ENCODE measurements at regions not wholly inside any gene's neighbourhood (a gene's known extent, or its start where the extent isn't known, plus 50 kb on each side); places are given as distances from the start of the nearest gene placed in this dataset.
A peak's percentile ranks its signal among the peaks of the same experiment; 100 is the strongest.
"Not testable (repeated sequence)": the region's sequence is repeated elsewhere in the genome, so short reads cannot be mapped to it uniquely, and the experiment has no call there.

DNA sequence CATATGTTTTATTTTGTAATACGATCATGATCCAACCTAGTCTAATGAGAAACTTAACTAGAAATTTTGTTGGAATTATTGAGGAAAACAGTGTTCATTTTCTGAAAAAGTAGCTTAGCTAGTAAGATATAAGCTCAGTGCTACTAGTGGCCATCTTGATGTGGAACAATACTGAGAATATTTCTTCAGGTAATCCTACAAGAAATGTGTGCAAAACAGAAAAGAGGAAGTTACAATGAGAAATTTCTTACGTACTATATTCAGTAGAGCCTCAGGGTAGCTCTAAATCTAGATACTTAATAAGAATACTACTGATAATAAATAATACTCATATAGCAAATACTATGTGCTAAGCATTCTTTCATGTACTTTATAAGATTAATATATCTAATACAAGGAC, 114.8 kb downstream of the SYT15B start:
- H3K27me3 ChIP-seq; H3K27ac ChIP-seq; H2AFZ ChIP-seq; H4K20me1 ChIP-seq (ENCODE audit: insufficient read depth, poor library complexity, severe bottlenecking); H3K4me3 ChIP-seq; H3K9me2 ChIP-seq (replicated peaks; ENCODE audit: insufficient read depth); H3K79me2 ChIP-seq; H3K9me3 ChIP-seq (ENCODE audit: low read depth); H3K4me2 ChIP-seq; H3K4me1 ChIP-seq (ENCODE audit: insufficient read depth); H3K36me3 ChIP-seq (replicated peaks; ENCODE audit: insufficient read depth, low read depth); DNase-seq (ENCODE audit: low spot score): not testable (repeated sequence)
- WGBS (ENCODE audit: low lambda C conversion rate, missing lambda C conversion rate): 88% methylated on average over 1 of the region's 2 CpGs

DNA sequence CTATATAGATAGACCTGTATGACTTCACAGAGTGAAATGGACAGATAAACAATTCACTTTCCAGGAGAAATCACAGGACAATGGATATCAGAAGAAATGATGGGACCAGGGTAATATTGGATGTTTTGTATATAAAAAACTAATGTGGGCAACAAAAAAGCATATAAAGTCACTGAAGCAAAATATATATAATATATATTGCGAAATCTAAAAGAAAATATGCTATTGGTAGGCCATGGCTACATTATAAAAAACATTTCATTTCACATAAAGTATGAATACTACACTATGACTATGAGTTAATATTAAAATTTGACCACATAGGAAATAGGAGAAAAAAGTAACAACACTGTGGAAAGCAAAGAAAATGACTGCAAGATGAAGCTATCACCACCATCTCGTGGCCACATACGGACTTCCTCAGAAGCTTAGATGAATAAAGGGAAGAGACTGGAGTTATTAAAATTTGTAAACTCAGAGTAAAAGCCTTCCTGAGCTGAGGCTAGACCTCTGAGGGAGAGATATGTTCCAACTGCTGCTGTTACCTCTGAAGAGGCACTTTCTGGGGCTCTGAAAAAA, 115.8 kb downstream of the SYT15B start:
- H3K27ac ChIP-seq; H2AFZ ChIP-seq; H3K4me2 ChIP-seq; H4K20me1 ChIP-seq (ENCODE audit: insufficient read depth, poor library complexity, severe bottlenecking); H3K9me2 ChIP-seq (replicated peaks; ENCODE audit: insufficient read depth); H3K79me2 ChIP-seq; H3K36me3 ChIP-seq (replicated peaks; ENCODE audit: insufficient read depth, low read depth); H3K27me3 ChIP-seq; H3K9me3 ChIP-seq (ENCODE audit: low read depth); H3K4me1 ChIP-seq (ENCODE audit: insufficient read depth); H3K4me3 ChIP-seq; DNase-seq (ENCODE audit: low spot score): not testable (repeated sequence)
- WGBS (ENCODE audit: low lambda C conversion rate, missing lambda C conversion rate): 82% methylated on average over 3 of the region's 3 CpGs

DNA sequence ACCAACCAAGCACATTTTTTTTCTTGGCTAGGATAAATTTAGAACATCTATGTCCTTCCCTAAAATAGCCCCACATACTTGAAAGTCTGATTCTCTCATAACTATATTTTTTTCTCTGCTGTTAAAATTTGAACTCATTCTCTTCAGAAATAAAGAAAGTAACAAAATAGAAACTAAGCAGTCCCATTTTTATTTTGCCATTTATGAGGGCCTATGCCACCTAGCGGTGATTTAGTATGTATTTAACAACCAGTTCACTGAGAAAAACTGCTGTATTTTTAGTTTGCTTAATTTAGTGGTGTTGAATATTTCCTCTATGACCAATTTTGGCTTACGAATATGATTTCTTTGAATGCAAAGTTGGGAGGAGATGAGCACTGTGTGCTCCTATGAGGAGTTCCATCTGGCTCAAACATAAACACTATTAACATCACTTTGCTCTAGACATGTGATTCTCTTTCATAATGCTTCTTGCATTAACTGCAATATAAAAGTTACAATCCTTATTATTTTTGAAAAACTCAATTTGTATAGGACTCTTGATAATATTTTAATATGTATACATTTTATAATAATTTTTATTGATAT, 116.6 kb downstream of the SYT15B start:
- DNase-seq (ENCODE audit: low spot score): peak; percentile 62
- not testable (repeated sequence) for H3K79me2 ChIP-seq; H4K20me1 ChIP-seq (ENCODE audit: insufficient read depth, poor library complexity, severe bottlenecking); H3K4me3 ChIP-seq; H3K4me1 ChIP-seq (ENCODE audit: insufficient read depth); H3K4me2 ChIP-seq; H3K9me2 ChIP-seq (replicated peaks; ENCODE audit: insufficient read depth); H3K36me3 ChIP-seq (replicated peaks; ENCODE audit: insufficient read depth, low read depth); H3K27me3 ChIP-seq; H2AFZ ChIP-seq; H3K27ac ChIP-seq; H3K9me3 ChIP-seq (ENCODE audit: low read depth)
- TF ChIP-seq, protein P1, sequence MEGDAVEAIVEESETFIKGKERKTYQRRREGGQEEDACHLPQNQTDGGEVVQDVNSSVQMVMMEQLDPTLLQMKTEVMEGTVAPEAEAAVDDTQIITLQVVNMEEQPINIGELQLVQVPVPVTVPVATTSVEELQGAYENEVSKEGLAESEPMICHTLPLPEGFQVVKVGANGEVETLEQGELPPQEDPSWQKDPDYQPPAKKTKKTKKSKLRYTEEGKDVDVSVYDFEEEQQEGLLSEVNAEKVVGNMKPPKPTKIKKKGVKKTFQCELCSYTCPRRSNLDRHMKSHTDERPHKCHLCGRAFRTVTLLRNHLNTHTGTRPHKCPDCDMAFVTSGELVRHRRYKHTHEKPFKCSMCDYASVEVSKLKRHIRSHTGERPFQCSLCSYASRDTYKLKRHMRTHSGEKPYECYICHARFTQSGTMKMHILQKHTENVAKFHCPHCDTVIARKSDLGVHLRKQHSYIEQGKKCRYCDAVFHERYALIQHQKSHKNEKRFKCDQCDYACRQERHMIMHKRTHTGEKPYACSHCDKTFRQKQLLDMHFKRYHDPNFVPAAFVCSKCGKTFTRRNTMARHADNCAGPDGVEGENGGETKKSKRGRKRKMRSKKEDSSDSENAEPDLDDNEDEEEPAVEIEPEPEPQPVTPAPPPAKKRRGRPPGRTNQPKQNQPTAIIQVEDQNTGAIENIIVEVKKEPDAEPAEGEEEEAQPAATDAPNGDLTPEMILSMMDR (IDR thresholded peaks at IDR 0.05; ENCODE audit: poor library complexity): peak; percentile 49
- 2% methylated on average over 2 of the region's 2 CpGs for WGBS (ENCODE audit: low lambda C conversion rate, missing lambda C conversion rate)

DNA sequence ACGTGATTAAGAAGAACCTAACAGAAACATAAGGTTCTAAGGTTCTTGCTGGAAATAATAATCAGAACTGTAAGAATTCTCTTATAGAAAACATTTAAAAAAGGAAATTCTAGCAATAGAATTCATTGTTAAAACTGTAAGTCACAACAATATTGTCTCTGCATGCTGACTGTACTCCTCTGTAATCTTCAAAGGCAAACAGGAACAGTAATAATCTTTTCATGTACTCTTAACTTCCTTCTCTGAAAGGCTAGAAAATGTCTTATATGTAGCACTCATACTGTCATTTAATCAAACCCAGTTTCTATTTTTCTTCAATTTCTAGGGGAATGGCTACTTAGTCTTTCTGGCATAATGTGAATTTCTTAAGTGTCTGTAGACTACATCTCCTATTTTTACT, 103.5 kb upstream of the AGAP9 start:
- H3K9me2 ChIP-seq (replicated peaks; ENCODE audit: insufficient read depth); H3K79me2 ChIP-seq; H4K20me1 ChIP-seq (ENCODE audit: insufficient read depth, poor library complexity, severe bottlenecking); H3K4me3 ChIP-seq; H3K4me1 ChIP-seq (ENCODE audit: insufficient read depth); DNase-seq (ENCODE audit: low spot score); H3K36me3 ChIP-seq (replicated peaks; ENCODE audit: insufficient read depth, low read depth); H2AFZ ChIP-seq; H3K27ac ChIP-seq; H3K9me3 ChIP-seq (ENCODE audit: low read depth); H3K27me3 ChIP-seq; H3K4me2 ChIP-seq: not testable (repeated sequence)
- WGBS (ENCODE audit: low lambda C conversion rate, missing lambda C conversion rate): 95% methylated on average over 1 of the region's 1 CpG

DNA sequence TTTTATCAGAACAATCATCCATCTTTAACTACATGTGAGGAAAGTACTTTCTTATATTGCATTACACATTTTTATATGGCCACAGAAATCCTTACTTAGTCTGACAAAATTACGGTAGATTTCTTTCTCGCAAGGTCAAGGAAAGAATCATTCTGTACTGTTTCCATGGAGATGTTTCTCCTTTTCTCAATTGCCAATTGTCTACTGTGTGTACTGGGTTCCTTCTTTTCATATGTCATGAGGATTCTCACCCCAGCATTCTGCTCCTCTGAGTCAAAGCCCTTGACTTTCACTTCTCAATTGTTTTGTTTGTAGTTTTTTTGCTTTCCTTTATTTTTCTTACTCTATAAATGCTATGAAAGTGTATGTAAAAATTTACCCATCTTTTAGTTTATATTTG, 99.3 kb upstream of the AGAP9 start:
- not testable (repeated sequence) for H3K27me3 ChIP-seq
- no CpG with 5 or more reads among the region's 2 CpGs for WGBS (ENCODE audit: low lambda C conversion rate, missing lambda C conversion rate)

DNA sequence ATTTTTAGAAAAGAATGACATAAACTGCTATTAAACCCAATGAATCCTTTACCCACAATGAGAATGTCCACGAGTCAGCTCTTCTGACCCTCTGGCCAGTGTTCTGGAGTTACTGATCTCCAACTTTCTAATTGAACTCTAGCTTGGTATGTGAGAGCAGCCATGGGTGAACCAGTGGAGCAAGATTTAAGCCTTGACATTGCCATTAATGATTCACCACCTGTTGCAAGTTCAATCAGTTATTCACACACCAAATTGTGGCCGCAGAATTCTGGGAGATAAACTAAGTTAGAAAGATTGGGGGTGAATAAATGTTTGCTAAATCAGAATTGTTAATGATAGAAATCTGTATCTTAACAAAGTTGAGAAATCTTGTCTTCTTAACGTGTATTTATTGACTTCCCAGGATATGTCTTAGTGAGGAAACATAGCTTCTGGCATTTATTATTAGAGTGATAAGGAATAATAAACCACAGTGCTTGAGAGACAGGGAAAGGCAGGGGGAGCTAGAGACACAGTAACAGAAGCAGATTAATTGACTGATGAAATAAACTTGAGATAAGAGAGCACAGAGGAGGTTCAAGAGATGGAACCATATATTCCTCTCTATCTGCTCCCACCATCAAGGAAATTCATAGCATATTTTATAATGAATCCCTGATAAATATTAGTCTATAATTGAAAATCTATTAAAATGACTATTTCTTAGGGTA, 96.0 kb upstream of the AGAP9 start:
- H3K9me2 ChIP-seq (replicated peaks; ENCODE audit: insufficient read depth); H3K36me3 ChIP-seq (replicated peaks; ENCODE audit: insufficient read depth, low read depth); H3K4me3 ChIP-seq; H3K27ac ChIP-seq; H3K4me1 ChIP-seq (ENCODE audit: insufficient read depth); H3K9me3 ChIP-seq (ENCODE audit: low read depth); H4K20me1 ChIP-seq (ENCODE audit: insufficient read depth, poor library complexity, severe bottlenecking); H3K27me3 ChIP-seq; H2AFZ ChIP-seq; H3K4me2 ChIP-seq; DNase-seq (ENCODE audit: low spot score); H3K79me2 ChIP-seq: not testable (repeated sequence)
- no CpG with 5 or more reads among the region's 3 CpGs for whole genome bisulfite sequencing (ENCODE audit: low lambda C conversion rate, missing lambda C conversion rate)

More for the DNA sequence above, 99.3 kb upstream of the AGAP9 start:
- H3K4me2 ChIP-seq; H2AFZ ChIP-seq; H3K4me3 ChIP-seq; H3K4me1 ChIP-seq (ENCODE audit: insufficient read depth); H3K79me2 ChIP-seq; H4K20me1 ChIP-seq (ENCODE audit: insufficient read depth, poor library complexity, severe bottlenecking); H3K9me2 ChIP-seq (replicated peaks; ENCODE audit: insufficient read depth); DNase-seq (ENCODE audit: low spot score); H3K27ac ChIP-seq; H3K9me3 ChIP-seq (ENCODE audit: low read depth); H3K36me3 ChIP-seq (replicated peaks; ENCODE audit: insufficient read depth, low read depth): not testable (repeated sequence)

DNA sequence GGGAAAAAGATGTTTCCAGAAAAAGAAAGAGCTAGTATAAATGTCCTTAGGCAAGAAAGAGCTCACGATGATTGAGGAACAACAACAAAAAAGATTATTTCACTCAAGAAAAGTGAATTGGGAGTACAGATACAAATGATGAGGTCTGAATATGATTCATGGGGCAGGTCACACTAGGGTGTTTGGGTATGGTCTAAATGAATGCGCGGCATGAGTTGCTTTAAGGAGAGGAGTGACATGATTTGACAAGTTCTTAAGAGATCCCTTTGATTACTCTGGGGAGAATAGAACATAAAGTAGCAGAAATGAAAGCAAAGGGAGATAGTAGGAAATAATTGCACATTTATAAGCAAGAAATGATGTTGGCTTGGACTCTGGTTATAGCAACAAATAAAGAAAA, 85.9 kb upstream of the AGAP9 start:
- not testable (repeated sequence) for H3K9me2 ChIP-seq (replicated peaks; ENCODE audit: insufficient read depth); H3K4me3 ChIP-seq; H3K4me2 ChIP-seq; H3K9me3 ChIP-seq (ENCODE audit: low read depth); H4K20me1 ChIP-seq (ENCODE audit: insufficient read depth, poor library complexity, severe bottlenecking); H3K27me3 ChIP-seq; H3K4me1 ChIP-seq (ENCODE audit: insufficient read depth); H3K27ac ChIP-seq; DNase-seq (ENCODE audit: low spot score); H3K79me2 ChIP-seq; H2AFZ ChIP-seq; H3K36me3 ChIP-seq (replicated peaks; ENCODE audit: insufficient read depth, low read depth)
- WGBS (ENCODE audit: low lambda C conversion rate, missing lambda C conversion rate): 100% methylated on average over 1 of the region's 3 CpGs

Data from hepatocyte (in vitro differentiated cells).